ENCODE measurements at regions not wholly inside any gene's neighbourhood (a gene's known extent, or its start where the extent isn't known, plus 50 kb on each side); places are given as distances from the start of the nearest gene placed in this dataset.

GRCh38 chr14:53519137-53519536, 366.0 kb upstream of the DDHD1 start:
- no peaks in the 10 kb centered on the region for H3K36me3 ChIP-seq
- no peak overlapping the region for H3K27ac ChIP-seq
- intact Hi-C loops (cut with DNase I) = no loop called here
- H3K27me3 ChIP-seq = no peaks in the 10 kb centered on the region
- no peaks in the 10 kb centered on the region for H3K9me3 ChIP-seq
- no peaks in the 10 kb centered on the region for H3K4me1 ChIP-seq
- TF ChIP-seq POLR2A (IDR thresholded peaks at IDR 0.05) = no peak
- no peak for TF ChIP-seq CTCF (IDR thresholded peaks at IDR 0.05)
- 82% methylated on average over 1 of the region's 1 CpG for WGBS (ENCODE audit: insufficient coverage, low coverage, low lambda C conversion rate, missing lambda C conversion rate)
- no peak for ATAC-seq
- DNase-seq = no peak
- no peak overlapping the region for H3K4me3 ChIP-seq

GRCh38 chr14:53517270-53517960, 364.3 kb upstream of the DDHD1 start:
- Histone ChIP-seq H3K4me1 (no peaks in the 10 kb centered on the region), H3K36me3 (no peaks in the 10 kb centered on the region), H3K9me3 (no peaks in the 10 kb centered on the region), H3K27me3 (no peaks in the 10 kb centered on the region), H3K4me3 (no peak overlapping the region), H3K27ac (no peak overlapping the region)
- TF ChIP-seq POLR2A (IDR thresholded peaks at IDR 0.05) (no peak), CTCF (IDR thresholded peaks at IDR 0.05) (no peak)
- WGBS (ENCODE audit: insufficient coverage, low coverage, low lambda C conversion rate, missing lambda C conversion rate) = 68% methylated on average over 2 of the region's 2 CpGs
- DNase-seq = no peak
- ATAC-seq = no peak
- intact Hi-C loops (cut with DNase I) = no loop called here

GRCh38 chr14:53516261-53516774, 363.2 kb upstream of the DDHD1 start:
- no peaks in the 10 kb centered on the region for H3K27me3 ChIP-seq
- H3K9me3 ChIP-seq = no peaks in the 10 kb centered on the region
- no peak overlapping the region for H3K4me3 ChIP-seq
- H3K27ac ChIP-seq = no peak overlapping the region
- H3K36me3 ChIP-seq = no peaks in the 10 kb centered on the region
- no peak for TF ChIP-seq CTCF (IDR thresholded peaks at IDR 0.05)
- no peak for TF ChIP-seq POLR2A (IDR thresholded peaks at IDR 0.05)
- H3K4me1 ChIP-seq = no peaks in the 10 kb centered on the region
- no peak for DNase-seq
- 74% methylated on average over 2 of the region's 2 CpGs for WGBS (ENCODE audit: insufficient coverage, low coverage, low lambda C conversion rate, missing lambda C conversion rate)
- no peak for ATAC-seq
- intact Hi-C loops (cut with DNase I) = no loop called here

- no peak overlapping the region for H3K4me3 ChIP-seq
- DNase-seq (no peak), ATAC-seq (no peak)
- no peaks in the 10 kb centered on the region for H3K4me1 ChIP-seq
- WGBS (ENCODE audit: insufficient coverage, low coverage, low lambda C conversion rate, missing lambda C conversion rate) = 59% methylated on average over 5 of the region's 5 CpGs
- no peaks in the 10 kb centered on the region for H3K9me3 ChIP-seq
- H3K27ac ChIP-seq = no peak overlapping the region
- TF ChIP-seq POLR2A (IDR thresholded peaks at IDR 0.05) = no peak
- H3K36me3 ChIP-seq = no peaks in the 10 kb centered on the region
- H3K27me3 ChIP-seq = no peaks in the 10 kb centered on the region
- intact Hi-C loops (cut with DNase I) = no loop called here
Observed at GRCh38 chr14:53515276-53515675, 362.2 kb upstream of the DDHD1 start.

- intact Hi-C loops (cut with DNase I) = no loop called here
- Histone ChIP-seq H3K36me3 (no peaks in the 10 kb centered on the region), H3K4me1 (no peaks in the 10 kb centered on the region), H3K9me3 (no peaks in the 10 kb centered on the region), H3K4me3 (no peak overlapping the region), H3K27ac (no peak overlapping the region), H3K27me3 (no peaks in the 10 kb centered on the region)
- WGBS (ENCODE audit: insufficient coverage, low coverage, low lambda C conversion rate, missing lambda C conversion rate) = 75% methylated on average over 3 of the region's 3 CpGs
- TF ChIP-seq POLR2A (IDR thresholded peaks at IDR 0.05) (no peak), CTCF (IDR thresholded peaks at IDR 0.05) (no peak)
- DNase-seq = no peak
- no peak for ATAC-seq
Observed at GRCh38 chr14:53514197-53514596, 361.1 kb upstream of the DDHD1 start.
